GM19467 (cell line): ENCODE measurements at regions not wholly inside any gene's neighbourhood (a gene's known extent, or its start where the extent isn't known, plus 50 kb on each side); places are given as distances from the start of the nearest gene placed in this dataset.

Experiments used
- ATAC-seq: cut with Tn5 transposase; IDR thresholded peaks from one replicate; pipeline ENCODE4 v1.9.1; 2021; ENCODE audit warnings: mild to moderate bottlenecking, moderate library complexity; ENCODE audit not compliant: unreplicated experiment

- ATAC-seq, result no peak
Observed at GRCh38 chr7:9796241-9796640, 1177.4 kb upstream of the PHF14 start.

GRCh38 chr7:9822458-9823290, 1151.0 kb upstream of the PHF14 start:
- ATAC-seq, result no peak

- no peak for ATAC-seq
Observed at GRCh38 chr7:9835199-9835598, 1138.5 kb upstream of the PHF14 start.

DNA sequence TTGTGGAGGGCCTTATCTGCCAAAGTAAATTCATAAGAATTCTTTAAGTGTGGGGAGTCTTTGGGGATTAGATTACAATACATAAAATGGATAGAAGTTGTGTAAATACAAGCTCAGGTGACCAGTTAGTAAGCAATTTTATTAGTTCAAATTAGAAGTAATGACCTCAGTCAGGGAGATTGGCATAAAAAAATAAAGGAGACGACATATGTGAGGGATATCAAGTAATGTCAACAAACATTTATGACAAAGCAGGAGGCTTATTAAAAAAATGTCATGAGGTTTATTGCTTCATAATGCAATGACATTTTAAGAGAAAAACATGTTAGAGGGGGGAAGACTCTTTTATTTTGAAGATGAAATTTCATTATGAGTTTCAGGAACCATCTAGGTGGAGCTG, 1137.0 kb upstream of the PHF14 start:
- ATAC-seq, result no peak

- no peak for ATAC-seq
Observed at GRCh38 chr7:9842301-9842700, 1131.4 kb upstream of the PHF14 start.

GRCh38 chr7:9846902-9847301, 1126.8 kb upstream of the PHF14 start:
- ATAC-seq, result no peak

GRCh38 chr7:9854605-9855004, 1119.1 kb upstream of the PHF14 start:
- no peak for ATAC-seq

- no peak for ATAC-seq
Observed at GRCh38 chr7:9856668-9857067, 1117.0 kb upstream of the PHF14 start.

DNA sequence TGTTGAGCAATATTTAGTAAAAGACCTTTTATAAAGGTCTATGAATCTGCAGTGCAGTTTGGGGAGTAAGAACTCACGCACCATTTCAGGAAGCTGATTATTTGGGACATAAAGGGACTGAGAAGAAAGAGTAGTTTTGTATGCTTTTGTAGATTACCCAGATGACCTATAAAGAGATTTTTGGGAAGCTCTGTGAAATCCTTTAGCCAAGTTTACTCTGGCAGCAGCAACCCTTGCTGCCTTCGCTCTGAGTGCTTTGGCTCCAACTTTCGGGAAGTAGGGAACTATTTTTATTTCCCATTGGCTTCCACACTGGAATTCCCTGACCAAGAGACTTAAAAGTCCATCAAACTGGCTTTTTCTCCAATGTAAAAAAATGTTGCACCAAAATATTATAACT, 1110.1 kb upstream of the PHF14 start:
- no peak for ATAC-seq

GRCh38 chr7:9869151-9869550, 1104.5 kb upstream of the PHF14 start:
- no peak for ATAC-seq

DNA sequence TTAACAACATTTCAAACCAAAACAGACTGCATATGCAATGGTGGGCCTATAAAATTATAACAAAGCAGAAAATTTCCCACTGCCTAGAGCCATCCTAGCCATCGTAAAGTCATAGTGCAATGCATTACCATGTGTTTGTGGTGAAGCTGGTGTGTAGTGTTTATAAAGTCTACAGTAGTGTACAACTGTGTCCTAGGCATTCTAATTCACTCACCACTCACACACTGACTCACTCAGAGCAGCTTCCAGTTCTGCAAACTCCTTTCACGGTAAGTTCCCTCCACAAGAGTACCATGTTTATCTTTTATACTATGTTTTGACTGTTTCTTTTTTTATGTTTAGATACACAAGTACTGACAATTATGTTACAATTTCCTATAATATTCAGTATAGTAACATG, 1104.1 kb upstream of the PHF14 start:
- ATAC-seq, result no peak

GRCh38 chr7:9870674-9871073, 1103.0 kb upstream of the PHF14 start:
- ATAC-seq, result no peak

- no peak for ATAC-seq
Observed at GRCh38 chr7:9874182-9874581, 1099.5 kb upstream of the PHF14 start.

GRCh38 chr7:9876053-9876452, 1097.6 kb upstream of the PHF14 start:
- ATAC-seq, result no peak

DNA sequence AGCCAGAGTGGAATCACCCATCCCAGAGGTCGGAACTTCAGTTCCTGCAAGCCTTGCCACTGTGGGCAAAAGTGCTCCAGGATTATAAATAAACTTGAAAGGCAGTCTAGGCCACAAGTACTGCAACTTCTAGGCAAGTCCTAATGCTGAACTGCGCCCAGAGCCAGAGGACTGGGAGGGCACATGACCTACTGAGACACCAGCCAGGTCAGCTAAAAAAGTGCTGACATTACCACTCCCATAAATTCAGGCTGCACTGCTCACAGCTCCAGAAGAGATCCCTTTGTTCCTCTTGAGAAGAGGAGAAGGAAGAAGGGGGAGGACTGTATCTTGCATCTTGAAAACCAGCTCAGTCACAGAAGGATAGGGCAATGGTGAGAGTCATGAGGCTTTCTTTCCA, 1084.1 kb upstream of the PHF14 start:
- ATAC-seq, result no peak

DNA sequence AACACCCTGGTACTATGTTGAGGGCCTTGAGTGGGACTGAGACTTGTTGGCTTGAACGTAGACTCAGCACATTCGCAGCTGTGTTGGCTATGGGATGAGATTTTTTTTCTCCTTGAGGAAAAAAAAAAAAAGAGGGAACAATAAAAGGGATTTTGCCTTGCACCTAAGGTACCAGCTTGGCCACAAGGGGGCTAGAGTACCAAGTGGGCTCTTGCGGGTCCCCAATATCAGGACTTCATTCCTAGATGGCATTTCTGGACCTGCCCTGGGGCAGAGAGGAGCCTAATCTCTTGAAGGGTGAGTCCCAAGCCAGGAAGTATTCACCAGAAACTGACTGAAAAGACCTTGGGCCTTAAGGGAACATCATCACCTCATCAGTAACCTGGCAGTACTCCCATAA, 1083.6 kb upstream of the PHF14 start:
- no peak for ATAC-seq

GRCh38 chr7:9891056-9891455, 1082.6 kb upstream of the PHF14 start:
- no peak for ATAC-seq

GRCh38 chr7:9900339-9900738, 1073.3 kb upstream of the PHF14 start:
- no peak for ATAC-seq

- no peak for ATAC-seq
Observed at GRCh38 chr7:9921326-9921725, 1052.3 kb upstream of the PHF14 start.

- no peak for ATAC-seq
Observed at GRCh38 chr7:9937944-9938631, 1035.6 kb upstream of the PHF14 start.

- ATAC-seq, result no peak
Observed at GRCh38 chr7:9939176-9939575, 1034.5 kb upstream of the PHF14 start.

GRCh38 chr7:9945131-9945530, 1028.5 kb upstream of the PHF14 start:
- ATAC-seq, result no peak
